ENCODE measurements at regions not wholly inside any gene's neighbourhood (a gene's known extent, or its start where the extent isn't known, plus 50 kb on each side); places are given as distances from the start of the nearest gene placed in this dataset.

DNA sequence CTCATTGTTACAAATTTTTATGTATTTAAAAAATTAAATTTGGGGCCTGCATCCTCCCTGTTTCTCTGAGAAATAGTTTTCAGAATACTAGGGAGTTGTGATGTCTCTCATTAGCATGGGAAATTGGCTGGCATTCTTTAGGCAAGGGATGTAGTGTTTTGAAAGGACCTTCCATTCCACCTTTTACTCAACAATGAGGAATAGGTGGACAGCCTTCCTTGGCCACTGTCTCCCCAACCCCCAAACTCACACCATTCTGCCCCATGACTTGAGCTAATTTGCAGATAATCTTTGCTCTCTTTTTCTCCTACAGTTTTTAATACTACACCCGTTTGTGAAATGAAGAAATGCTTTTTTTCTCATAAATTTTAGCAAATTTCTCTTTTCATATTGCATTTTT is 244.6 kb upstream of the SPRY2 start:
- TF ChIP-seq, protein P1, sequence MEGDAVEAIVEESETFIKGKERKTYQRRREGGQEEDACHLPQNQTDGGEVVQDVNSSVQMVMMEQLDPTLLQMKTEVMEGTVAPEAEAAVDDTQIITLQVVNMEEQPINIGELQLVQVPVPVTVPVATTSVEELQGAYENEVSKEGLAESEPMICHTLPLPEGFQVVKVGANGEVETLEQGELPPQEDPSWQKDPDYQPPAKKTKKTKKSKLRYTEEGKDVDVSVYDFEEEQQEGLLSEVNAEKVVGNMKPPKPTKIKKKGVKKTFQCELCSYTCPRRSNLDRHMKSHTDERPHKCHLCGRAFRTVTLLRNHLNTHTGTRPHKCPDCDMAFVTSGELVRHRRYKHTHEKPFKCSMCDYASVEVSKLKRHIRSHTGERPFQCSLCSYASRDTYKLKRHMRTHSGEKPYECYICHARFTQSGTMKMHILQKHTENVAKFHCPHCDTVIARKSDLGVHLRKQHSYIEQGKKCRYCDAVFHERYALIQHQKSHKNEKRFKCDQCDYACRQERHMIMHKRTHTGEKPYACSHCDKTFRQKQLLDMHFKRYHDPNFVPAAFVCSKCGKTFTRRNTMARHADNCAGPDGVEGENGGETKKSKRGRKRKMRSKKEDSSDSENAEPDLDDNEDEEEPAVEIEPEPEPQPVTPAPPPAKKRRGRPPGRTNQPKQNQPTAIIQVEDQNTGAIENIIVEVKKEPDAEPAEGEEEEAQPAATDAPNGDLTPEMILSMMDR (IDR thresholded peaks at IDR 0.05; ENCODE audit: extremely low read depth, low read depth, low read length) = no peak
- H3K4me1 ChIP-seq (ENCODE audit: insufficient read depth, low read length) = no peaks in the 10 kb centered on the region
- no peaks in the 10 kb centered on the region for H3K27me3 ChIP-seq (ENCODE audit: insufficient read depth, low read length)
- H3K27ac ChIP-seq (ENCODE audit: low read depth, low read length) = no peak overlapping the region
- no peaks in the 10 kb centered on the region for H3K36me3 ChIP-seq (ENCODE audit: insufficient read depth, low read length)
- H3K79me2 ChIP-seq (ENCODE audit: insufficient read depth, low read length) = no peaks in the 10 kb centered on the region
- no peak overlapping the region for H3K4me3 ChIP-seq (ENCODE audit: insufficient read depth, low read length)
- DNase-seq (ENCODE audit: insufficient read length, low spot score, missing footprints) = no peak
- no peak overlapping the region for H3K4me2 ChIP-seq (ENCODE audit: insufficient read depth, low read length)
- H3K9me3 ChIP-seq (ENCODE audit: low read depth, low read length) = no peaks in the 10 kb centered on the region
- H2AFZ ChIP-seq (ENCODE audit: low read length) = no peak overlapping the region
- no peaks in the 10 kb centered on the region for H4K20me1 ChIP-seq (ENCODE audit: insufficient read depth, low read length)

DNA sequence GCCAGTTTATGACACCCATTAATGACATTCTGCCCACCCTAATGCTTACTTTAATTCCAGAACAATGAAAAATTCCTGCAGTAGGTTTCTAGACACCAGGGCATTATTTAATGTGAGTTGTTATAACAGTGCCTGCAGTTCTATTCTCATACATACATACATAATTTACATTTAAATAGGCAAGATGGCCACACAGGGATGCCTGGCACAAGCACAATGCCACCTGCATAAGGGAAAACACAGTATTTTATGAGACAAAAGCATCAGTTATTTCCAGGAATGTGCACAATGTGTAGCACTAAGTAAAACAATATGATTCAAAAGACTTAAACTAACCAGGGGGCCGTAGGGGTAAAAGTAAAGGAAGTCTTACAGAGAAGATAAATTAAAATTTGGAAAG is 243.9 kb upstream of the SPRY2 start:
- Histone ChIP-seq H3K79me2 (ENCODE audit: insufficient read depth, low read length) (no peaks in the 10 kb centered on the region), H4K20me1 (ENCODE audit: insufficient read depth, low read length) (no peaks in the 10 kb centered on the region), H2AFZ (ENCODE audit: low read length) (no peak overlapping the region), H3K9me3 (ENCODE audit: low read depth, low read length) (no peaks in the 10 kb centered on the region), H3K4me2 (ENCODE audit: insufficient read depth, low read length) (no peak overlapping the region), H3K27me3 (ENCODE audit: insufficient read depth, low read length) (no peaks in the 10 kb centered on the region), H3K4me3 (ENCODE audit: insufficient read depth, low read length) (no peak overlapping the region), H3K4me1 (ENCODE audit: insufficient read depth, low read length) (no peaks in the 10 kb centered on the region), H3K36me3 (ENCODE audit: insufficient read depth, low read length) (no peaks in the 10 kb centered on the region), H3K27ac (ENCODE audit: low read depth, low read length) (no peak overlapping the region)
- TF ChIP-seq, protein P1 (IDR thresholded peaks at IDR 0.05; ENCODE audit: extremely low read depth, low read depth, low read length) = no peak
- DNase-seq (ENCODE audit: insufficient read length, low spot score, missing footprints) = no peak

DNA sequence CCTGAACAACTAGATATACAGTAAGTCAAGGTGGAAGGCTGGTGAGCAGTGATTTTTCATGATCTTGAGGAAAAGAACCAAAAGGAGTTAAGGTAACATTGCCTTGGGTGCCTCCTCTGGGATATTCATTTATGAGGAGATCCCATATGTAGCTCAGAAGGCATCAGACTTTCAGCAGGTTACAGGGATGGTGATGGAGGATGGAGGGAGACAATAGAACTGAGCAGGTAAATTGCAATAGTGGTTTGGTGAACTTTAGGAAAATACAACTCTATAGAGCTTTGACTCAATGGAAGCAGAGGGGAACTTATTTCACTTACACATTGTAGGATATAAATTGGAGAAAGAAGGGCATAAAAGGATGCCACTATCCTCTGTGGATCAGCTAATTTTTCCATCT is 243.4 kb upstream of the SPRY2 start:
- DNase-seq (ENCODE audit: insufficient read length, low spot score, missing footprints) = no peak
- H3K4me1 ChIP-seq (ENCODE audit: insufficient read depth, low read length) = no peaks in the 10 kb centered on the region

DNA sequence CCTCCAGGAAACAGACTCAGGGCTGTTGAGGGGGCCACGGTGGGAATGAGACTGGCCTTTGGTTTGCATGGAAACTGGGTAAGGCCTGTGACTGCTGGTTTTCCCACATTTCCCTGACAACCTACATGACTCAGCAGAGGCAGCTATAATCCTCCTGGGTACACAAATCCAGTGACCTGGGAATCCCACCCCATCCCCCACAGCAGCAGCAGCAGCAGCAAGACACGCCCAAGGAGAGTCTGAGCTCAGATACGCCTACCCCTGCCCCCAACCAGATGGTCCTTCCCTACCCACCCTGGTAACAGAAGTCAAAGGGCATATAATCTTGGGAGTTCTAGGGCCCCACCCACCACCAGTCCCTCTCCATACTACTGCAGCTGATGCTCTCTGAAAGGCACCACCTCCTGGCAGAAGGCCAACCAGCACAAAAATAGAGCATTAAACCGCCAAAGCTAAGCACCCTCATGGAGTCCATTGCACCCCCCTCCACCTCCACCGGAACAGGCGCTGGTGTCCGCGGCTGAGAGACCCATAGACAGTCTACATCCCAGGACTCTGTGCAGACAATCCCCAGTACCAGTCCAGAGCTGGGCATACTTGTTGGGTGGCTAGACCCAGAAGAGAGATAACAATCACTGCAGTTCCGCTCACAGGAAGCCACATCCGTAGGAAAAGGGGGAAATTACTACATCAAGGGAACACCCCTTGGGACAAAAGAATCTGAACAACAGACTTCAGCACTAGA is 237.2 kb upstream of the SPRY2 start:
- H3K27ac ChIP-seq (ENCODE audit: low read depth, low read length) = no peak overlapping the region
- H3K4me2 ChIP-seq (ENCODE audit: insufficient read depth, low read length) = no peak overlapping the region
- no peak for DNase-seq (ENCODE audit: insufficient read length, low spot score, missing footprints)
- H2AFZ ChIP-seq (ENCODE audit: low read length) = no peak overlapping the region
- H4K20me1 ChIP-seq (ENCODE audit: insufficient read depth, low read length) = no peaks in the 10 kb centered on the region
- no peaks in the 10 kb centered on the region for H3K79me2 ChIP-seq (ENCODE audit: insufficient read depth, low read length)
- no peaks in the 10 kb centered on the region for H3K36me3 ChIP-seq (ENCODE audit: insufficient read depth, low read length)
- H3K27me3 ChIP-seq (ENCODE audit: insufficient read depth, low read length) = no peaks in the 10 kb centered on the region
- H3K4me3 ChIP-seq (ENCODE audit: insufficient read depth, low read length) = no peak overlapping the region
- TF ChIP-seq, protein P1 (IDR thresholded peaks at IDR 0.05; ENCODE audit: extremely low read depth, low read depth, low read length) = no peak
- no peaks in the 10 kb centered on the region for H3K9me3 ChIP-seq (ENCODE audit: low read depth, low read length)
- H3K4me1 ChIP-seq (ENCODE audit: insufficient read depth, low read length) = no peaks in the 10 kb centered on the region

More for the DNA sequence above, 243.4 kb upstream of the SPRY2 start:
- Histone ChIP-seq H3K27me3 (ENCODE audit: insufficient read depth, low read length) (no peaks in the 10 kb centered on the region), H3K79me2 (ENCODE audit: insufficient read depth, low read length) (no peaks in the 10 kb centered on the region), H3K4me2 (ENCODE audit: insufficient read depth, low read length) (no peak overlapping the region), H4K20me1 (ENCODE audit: insufficient read depth, low read length) (no peaks in the 10 kb centered on the region), H3K36me3 (ENCODE audit: insufficient read depth, low read length) (no peaks in the 10 kb centered on the region), H3K4me3 (ENCODE audit: insufficient read depth, low read length) (no peak overlapping the region), H3K27ac (ENCODE audit: low read depth, low read length) (no peak overlapping the region), H3K9me3 (ENCODE audit: low read depth, low read length) (no peaks in the 10 kb centered on the region), H2AFZ (ENCODE audit: low read length) (no peak overlapping the region)
- TF ChIP-seq, protein P1 (IDR thresholded peaks at IDR 0.05; ENCODE audit: extremely low read depth, low read depth, low read length) = no peak

All from osteoblast (primary cell).